ENCODE measurements at regions not wholly inside any gene's neighbourhood (a gene's known extent, or its start where the extent isn't known, plus 50 kb on each side); places are given as distances from the start of the nearest gene placed in this dataset.

DNA sequence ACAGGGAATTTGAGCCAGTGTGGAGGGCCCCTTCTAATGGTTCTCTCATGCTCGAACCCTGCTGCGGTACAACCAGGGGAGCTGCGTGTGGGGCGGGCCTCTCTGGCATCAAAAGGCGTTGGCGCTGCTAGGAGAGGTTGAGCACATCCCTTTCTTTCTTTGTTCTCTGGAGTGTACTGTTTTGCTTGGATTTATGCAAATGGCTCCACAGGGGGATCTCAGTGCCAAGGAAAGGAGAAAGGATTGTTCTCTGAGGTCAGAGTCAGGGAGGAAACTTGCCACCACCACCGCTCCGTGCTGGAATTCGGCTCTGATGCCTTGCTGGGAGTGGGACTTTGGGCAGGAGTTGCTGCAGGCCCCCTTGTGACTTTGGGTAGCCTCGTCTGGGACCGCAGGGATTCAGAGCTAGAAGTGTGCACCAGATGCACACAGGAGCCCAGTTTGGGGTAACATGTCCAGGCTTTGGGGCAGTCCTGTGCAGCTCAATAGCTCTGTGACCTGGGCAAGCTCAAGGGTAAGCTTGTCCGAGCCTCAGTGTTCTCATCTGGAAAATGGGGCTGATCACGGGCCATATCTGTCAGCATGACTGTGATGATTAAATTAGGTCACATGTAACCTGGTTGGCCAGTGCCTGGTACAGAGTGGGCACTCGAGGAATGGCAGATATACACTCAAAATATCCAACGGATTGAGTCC, 353.0 kb upstream of the EEF2KMT start:
- no peak for DNase-seq
- Histone ChIP-seq H3K4me1 (no peaks in the 10 kb centered on the region), H3K36me3 (no peaks in the 10 kb centered on the region), H3K27me3 (peaks cover 0 to 17% (median 0%) of the 10 kb centered on the region in 9 donors), H3K4me3 (no peak overlapping the region), H3K9me3 (no peaks in the 10 kb centered on the region), H3K27ac (no peak overlapping the region)
- intact Hi-C loops (cut with DNase I) = no loop called here
- 27 to 36% (median 29%) methylated on average over 15 of the region's 15 CpGs for WGBS, 4 donors
- no peak for ATAC-seq
- no peak for TF ChIP-seq POLR2A (IDR thresholded peaks at IDR 0.05)
- TF ChIP-seq, protein P1, sequence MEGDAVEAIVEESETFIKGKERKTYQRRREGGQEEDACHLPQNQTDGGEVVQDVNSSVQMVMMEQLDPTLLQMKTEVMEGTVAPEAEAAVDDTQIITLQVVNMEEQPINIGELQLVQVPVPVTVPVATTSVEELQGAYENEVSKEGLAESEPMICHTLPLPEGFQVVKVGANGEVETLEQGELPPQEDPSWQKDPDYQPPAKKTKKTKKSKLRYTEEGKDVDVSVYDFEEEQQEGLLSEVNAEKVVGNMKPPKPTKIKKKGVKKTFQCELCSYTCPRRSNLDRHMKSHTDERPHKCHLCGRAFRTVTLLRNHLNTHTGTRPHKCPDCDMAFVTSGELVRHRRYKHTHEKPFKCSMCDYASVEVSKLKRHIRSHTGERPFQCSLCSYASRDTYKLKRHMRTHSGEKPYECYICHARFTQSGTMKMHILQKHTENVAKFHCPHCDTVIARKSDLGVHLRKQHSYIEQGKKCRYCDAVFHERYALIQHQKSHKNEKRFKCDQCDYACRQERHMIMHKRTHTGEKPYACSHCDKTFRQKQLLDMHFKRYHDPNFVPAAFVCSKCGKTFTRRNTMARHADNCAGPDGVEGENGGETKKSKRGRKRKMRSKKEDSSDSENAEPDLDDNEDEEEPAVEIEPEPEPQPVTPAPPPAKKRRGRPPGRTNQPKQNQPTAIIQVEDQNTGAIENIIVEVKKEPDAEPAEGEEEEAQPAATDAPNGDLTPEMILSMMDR (IDR thresholded peaks at IDR 0.05) = no peak

DNA sequence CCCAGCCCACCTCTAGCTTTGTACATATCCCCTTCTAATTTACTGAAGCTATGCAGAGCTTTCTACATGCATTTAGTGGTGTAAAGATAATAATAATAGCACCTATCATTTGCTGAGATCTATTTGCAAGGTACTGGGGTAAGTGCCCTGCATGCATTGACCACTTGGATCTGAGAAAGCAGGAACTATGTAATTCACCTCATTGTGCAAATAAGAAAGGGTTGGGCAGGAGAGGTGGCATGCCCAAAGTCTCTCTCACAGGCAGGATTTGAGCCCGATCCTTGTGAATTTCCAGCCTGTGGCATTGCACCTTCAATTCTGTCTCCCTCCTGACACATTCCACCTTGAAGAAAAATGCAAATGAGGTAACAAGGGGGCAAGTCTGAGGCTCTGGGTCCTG, 352.3 kb upstream of the EEF2KMT start:
- TF ChIP-seq POLR2A (IDR thresholded peaks at IDR 0.05) = no peak
- TF ChIP-seq, protein P1 (IDR thresholded peaks at IDR 0.05) = no peak
- ATAC-seq (no peak), DNase-seq (no peak)
- Histone ChIP-seq H3K4me1 (no peaks in the 10 kb centered on the region), H3K4me3 (no peak overlapping the region), H3K27ac (no peak overlapping the region), H3K36me3 (no peaks in the 10 kb centered on the region), H3K27me3 (peaks cover 0 to 17% (median 0%) of the 10 kb centered on the region in 9 donors), H3K9me3 (no peaks in the 10 kb centered on the region)
- WGBS, 4 donors = 57 to 100% (median 72%) methylated on average over 1 of the region's 1 CpG
- intact Hi-C loops (cut with DNase I) = no loop called here

DNA sequence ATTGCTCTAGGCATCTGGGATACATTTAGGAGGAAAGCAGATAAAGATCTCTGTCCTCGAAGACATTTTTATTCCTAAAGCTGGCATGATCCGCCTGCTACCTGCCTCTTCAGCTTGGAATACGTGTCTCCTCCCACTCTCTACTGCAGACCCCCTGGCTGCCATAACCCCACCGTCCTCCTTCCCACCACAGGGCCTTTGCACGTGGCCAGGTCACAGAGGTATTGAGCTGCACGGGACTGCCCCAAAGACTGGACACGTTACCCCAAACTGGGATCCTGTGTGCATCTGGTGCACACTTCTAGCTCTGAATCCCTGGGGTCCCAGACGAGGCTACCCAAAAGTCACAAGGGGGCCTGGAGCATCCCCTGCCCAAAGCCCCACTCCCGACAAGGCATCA, 351.2 kb upstream of the EEF2KMT start:
- DNase-seq = no peak

DNA sequence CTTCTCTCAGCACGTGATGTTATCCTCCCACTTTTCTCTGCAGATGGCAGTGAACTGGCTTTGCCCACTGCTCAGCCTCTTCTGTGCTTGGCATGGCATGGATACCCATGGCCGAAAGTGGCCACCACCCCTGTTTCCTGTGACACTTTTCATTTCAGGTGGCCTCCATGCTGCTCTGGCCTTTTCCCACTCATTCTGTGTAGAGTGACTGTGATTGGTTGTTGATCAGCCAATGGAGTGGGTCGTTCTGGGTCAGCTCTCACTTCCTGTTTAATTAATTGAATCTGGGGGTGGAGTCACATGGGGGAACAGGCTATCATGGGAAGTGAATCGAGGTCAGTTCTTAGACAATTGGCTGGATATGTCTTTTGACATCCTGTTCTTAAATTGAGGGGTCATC, 350.1 kb upstream of the EEF2KMT start:
- Histone ChIP-seq H3K36me3 (no peaks in the 10 kb centered on the region), H3K4me1 (no peaks in the 10 kb centered on the region), H3K9me3 (no peaks in the 10 kb centered on the region), H3K27me3 (peaks cover 0 to 17% (median 0%) of the 10 kb centered on the region in 9 donors), H3K27ac (no peak overlapping the region), H3K4me3 (no peak overlapping the region)
- ATAC-seq = no peak
- TF ChIP-seq, protein P1 (IDR thresholded peaks at IDR 0.05) = no peak
- no peak for TF ChIP-seq POLR2A (IDR thresholded peaks at IDR 0.05)
- intact Hi-C loops (cut with DNase I) = no loop called here
- 68 to 75% (median 69%) methylated on average over 4 of the region's 4 CpGs for WGBS, 4 donors
- no peak for DNase-seq

More for the DNA sequence above, 351.2 kb upstream of the EEF2KMT start:
- Histone ChIP-seq H3K36me3 (no peaks in the 10 kb centered on the region), H3K4me3 (no peak overlapping the region), H3K27me3 (peaks cover 0 to 17% (median 0%) of the 10 kb centered on the region in 9 donors), H3K27ac (no peak overlapping the region), H3K4me1 (no peaks in the 10 kb centered on the region), H3K9me3 (no peaks in the 10 kb centered on the region)
- intact Hi-C loops (cut with DNase I) = no loop called here
- TF ChIP-seq POLR2A (IDR thresholded peaks at IDR 0.05) = no peak
- TF ChIP-seq, protein P1 (IDR thresholded peaks at IDR 0.05) = no peak
- WGBS, 4 donors = 70 to 82% (median 76%) methylated on average over 9 of the region's 9 CpGs
- no peak for ATAC-seq

Data from heart left ventricle (tissue), 16 donors.